ENCODE measurements at regions not wholly inside any gene's neighbourhood (a gene's known extent, or its start where the extent isn't known, plus 50 kb on each side); places are given as distances from the start of the nearest gene placed in this dataset.

DNA sequence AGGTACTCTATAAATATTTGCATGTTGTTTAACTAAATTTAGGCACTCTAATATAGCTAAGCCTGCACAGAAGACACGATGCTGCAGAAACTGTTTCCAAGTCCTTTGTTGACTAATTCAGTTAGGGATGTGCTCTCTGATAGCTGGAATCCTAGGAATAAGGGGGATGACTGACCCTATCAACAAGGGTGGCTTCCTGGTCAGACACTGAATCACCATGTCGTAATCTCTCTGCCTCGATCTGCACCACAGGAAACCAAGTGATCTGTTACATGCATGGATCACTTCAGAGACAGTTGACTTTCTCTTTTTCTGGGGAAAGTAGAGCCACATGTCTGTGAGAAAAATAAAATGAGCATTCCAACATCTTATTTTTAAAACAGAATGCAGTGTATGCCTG lies 169.1 kb downstream of the GUCY2F start:
- Mint-ChIP-seq H3K27me3 (no peaks in the 10 kb centered on the region), H3K9me3 (peaks cover 0 to 6% (median 4%) of the 10 kb centered on the region in 7 donors), H3K36me3 (no peaks in the 10 kb centered on the region), H3K4me3 (no peak overlapping the region), H3K4me1 (no peaks in the 10 kb centered on the region), H3K27ac (no peak overlapping the region)
- DNase-seq, result no peak
- no peak for ATAC-seq (ENCODE audit: low read depth in 2 of 2)

DNA sequence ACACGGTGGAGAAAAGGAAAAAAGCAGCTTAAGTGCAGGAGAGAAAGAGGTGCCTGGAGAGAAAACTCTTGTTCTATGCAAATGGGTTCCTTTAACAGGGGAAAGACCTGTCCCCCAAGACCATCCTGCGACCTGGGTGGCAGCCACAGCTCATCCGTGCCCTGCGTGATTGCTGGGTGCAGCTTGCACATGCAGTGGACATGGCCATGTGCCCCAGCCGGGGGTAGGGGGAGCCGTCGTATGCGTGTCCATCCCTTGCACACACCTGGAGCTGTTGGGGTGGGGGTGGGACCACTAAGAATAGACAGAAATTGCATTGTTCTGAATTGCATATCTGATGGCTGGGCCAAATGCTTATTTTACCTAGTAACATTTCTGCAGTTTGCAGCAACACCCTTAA lies 171.9 kb downstream of the GUCY2F start:
- Mint-ChIP-seq H3K4me1 (no peaks in the 10 kb centered on the region), H3K36me3 (no peaks in the 10 kb centered on the region), H3K27me3 (no peaks in the 10 kb centered on the region), H3K27ac (no peak overlapping the region), H3K9me3 (peaks cover 0 to 5% (median 0%) of the 10 kb centered on the region in 7 donors), H3K4me3 (no peak overlapping the region)
- ATAC-seq (ENCODE audit: low read depth in 2 of 2) (no peak), DNase-seq (no peak)

GRCh38 chrX:109301177-109301576 lies 180.7 kb downstream of the GUCY2F start:
- Mint-ChIP-seq H3K4me3 (no peak overlapping the region), H3K27me3 (no peaks in the 10 kb centered on the region), H3K36me3 (no peaks in the 10 kb centered on the region), H3K9me3 (peaks cover 0 to 1% (median 0%) of the 10 kb centered on the region in 7 donors), H3K27ac (no peak overlapping the region), H3K4me1 (no peaks in the 10 kb centered on the region)
- ATAC-seq (ENCODE audit: low read depth in 2 of 2), result no peak
- no peak for DNase-seq

DNA sequence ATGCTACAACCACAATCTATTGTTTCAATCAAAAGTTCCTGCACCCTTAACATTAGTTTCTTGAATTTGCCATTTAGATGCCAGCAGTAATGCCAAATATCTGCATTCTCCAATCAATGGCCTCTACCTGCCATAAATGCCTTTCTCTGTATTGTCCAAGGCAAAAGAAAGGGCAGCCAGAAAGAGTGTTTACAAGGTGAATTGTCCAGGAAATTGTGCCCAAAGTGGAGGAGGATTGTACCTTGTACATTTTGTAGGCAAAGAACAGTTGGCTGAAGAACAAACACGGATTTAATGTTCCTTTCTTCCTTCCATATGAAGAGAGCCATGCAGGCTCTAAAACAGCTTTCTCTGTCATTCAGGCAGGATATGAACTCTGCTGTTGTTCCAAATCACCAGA lies 181.5 kb downstream of the GUCY2F start:
- DNase-seq (no peak), ATAC-seq (ENCODE audit: low read depth in 2 of 2) (no peak)
- no peaks in the 10 kb centered on the region for H3K36me3 Mint-ChIP-seq
- peaks cover 0 to 1% (median 0%) of the 10 kb centered on the region in 7 donors for H3K9me3 Mint-ChIP-seq
- H3K27me3 Mint-ChIP-seq, result no peaks in the 10 kb centered on the region
- no peak overlapping the region for H3K27ac Mint-ChIP-seq
- H3K4me3 Mint-ChIP-seq, result no peak overlapping the region
- H3K4me1 Mint-ChIP-seq, result no peaks in the 10 kb centered on the region

DNA sequence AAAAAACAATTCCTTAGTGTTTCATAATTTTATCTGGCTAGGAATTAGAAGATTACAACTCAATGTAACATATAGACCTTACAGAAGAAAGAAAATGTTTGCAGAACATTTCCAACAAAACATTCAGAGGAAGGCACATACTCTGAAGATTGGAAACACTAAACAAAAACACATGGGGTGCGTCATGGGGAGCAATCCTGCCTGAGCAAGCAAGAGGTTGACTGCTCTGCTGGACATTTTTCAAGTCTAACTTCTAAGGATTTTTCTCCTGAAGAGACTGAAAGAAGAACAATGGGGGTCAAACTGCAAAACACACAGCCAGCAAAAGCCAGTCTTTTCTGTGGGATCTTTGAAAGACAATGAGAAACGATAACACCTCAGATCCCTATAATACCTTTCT lies 182.8 kb downstream of the GUCY2F start:
- H3K27me3 Mint-ChIP-seq, result no peaks in the 10 kb centered on the region
- no peak overlapping the region for H3K4me3 Mint-ChIP-seq
- peaks cover 0 to 1% (median 0%) of the 10 kb centered on the region in 7 donors for H3K9me3 Mint-ChIP-seq
- H3K27ac Mint-ChIP-seq, result no peak overlapping the region
- no peak for ATAC-seq (ENCODE audit: low read depth in 2 of 2)
- H3K36me3 Mint-ChIP-seq, result no peaks in the 10 kb centered on the region
- no peak for DNase-seq
- no peaks in the 10 kb centered on the region for H3K4me1 Mint-ChIP-seq

DNA sequence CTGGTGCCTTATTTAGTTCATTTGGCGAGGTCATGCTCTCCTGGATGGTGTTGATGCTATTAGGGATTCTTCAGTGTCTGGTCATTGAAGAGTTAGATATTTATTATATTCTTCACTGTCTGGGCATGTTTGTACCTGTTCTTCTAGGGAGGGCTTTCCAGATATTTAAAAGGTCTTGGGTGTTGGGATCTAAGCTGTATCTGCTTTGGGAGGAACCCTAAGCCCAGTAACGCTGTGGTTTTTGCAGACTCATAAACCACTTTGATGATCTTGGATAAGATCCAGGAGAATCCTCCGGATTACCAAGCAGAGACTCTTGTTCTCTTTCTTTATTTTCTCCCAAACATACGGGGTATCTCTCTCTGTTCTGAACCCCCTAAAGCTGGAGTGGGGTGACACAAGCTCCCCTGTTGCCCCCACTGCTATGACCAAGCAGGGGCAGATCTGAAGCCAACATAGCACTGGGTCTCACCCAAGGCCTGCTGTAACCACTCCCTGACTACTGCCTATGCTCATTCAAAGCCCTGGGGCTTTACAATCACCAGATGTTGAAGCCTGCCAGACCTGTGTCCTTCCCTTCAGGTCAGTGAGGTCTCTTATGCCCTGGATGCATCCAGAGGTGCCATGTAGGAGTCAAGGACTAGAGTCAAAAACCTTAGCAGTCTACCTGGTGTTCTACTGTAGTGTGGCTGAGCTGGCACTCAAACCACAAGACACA lies 187.6 kb downstream of the GUCY2F start:
- no peak for DNase-seq
- no peaks in the 10 kb centered on the region for H3K27me3 Mint-ChIP-seq
- no peak overlapping the region for H3K27ac Mint-ChIP-seq
- H3K36me3 Mint-ChIP-seq, result no peaks in the 10 kb centered on the region
- H3K4me1 Mint-ChIP-seq, result no peaks in the 10 kb centered on the region
- no peak for ATAC-seq (ENCODE audit: low read depth in 2 of 2)
- H3K9me3 Mint-ChIP-seq, result peaks cover 0 to 1% (median 0%) of the 10 kb centered on the region in 7 donors
- no peak overlapping the region for H3K4me3 Mint-ChIP-seq

GRCh38 chrX:109283870-109284269 lies 198.0 kb downstream of the GUCY2F start:
- H3K27me3 Mint-ChIP-seq, result no peaks in the 10 kb centered on the region
- no peaks in the 10 kb centered on the region for H3K36me3 Mint-ChIP-seq
- no peaks in the 10 kb centered on the region for H3K4me1 Mint-ChIP-seq
- no peak overlapping the region for H3K27ac Mint-ChIP-seq
- H3K9me3 Mint-ChIP-seq, result peaks cover 0 to 11% (median 3%) of the 10 kb centered on the region in 7 donors
- ATAC-seq (ENCODE audit: low read depth in 2 of 2) (no peak), DNase-seq (no peak)
- H3K4me3 Mint-ChIP-seq, result no peak overlapping the region

DNA sequence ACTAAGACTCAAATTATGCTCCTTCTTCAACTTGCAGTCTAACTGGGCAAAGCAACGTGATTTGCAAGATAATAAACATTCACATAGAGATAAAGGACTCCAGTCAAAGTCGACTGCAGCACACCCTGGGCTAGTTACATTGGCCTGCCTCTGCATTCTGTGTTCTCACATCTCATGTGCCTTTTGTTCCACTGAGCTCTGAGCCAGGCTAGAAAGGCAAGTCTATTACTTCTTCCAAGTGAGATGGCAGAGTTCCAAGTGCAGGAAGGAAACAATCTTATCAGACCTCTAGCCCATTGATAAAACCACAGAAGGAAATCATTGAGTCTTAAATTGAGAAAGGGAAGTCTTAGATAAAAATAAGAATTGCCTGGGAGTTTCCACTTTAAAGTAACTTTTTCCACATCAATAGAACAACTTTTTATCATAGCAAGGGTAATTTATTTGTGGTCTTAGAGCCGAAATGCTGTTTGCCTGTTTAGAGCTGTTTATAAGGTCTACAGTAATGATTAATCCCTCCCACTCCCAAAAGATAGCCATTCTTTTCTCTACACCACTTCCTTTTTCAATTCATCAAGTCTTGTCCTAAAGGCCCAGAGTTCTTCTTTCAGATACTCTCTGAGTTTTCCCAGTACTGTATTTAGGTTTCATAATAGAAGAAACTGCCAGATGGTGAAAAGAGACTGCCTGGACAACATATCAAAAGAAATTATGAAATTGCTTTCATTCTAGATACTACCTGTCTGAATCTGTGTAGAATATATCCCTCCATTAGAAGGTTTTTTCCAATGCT lies 200.2 kb downstream of the GUCY2F start:
- H3K27me3 Mint-ChIP-seq, result no peaks in the 10 kb centered on the region
- no peaks in the 10 kb centered on the region for H3K4me1 Mint-ChIP-seq
- no peaks in the 10 kb centered on the region for H3K36me3 Mint-ChIP-seq
- no peak for ATAC-seq (ENCODE audit: low read depth in 2 of 2)
- H3K9me3 Mint-ChIP-seq, result peaks cover 0 to 12% (median 0%) of the 10 kb centered on the region in 7 donors
- H3K4me3 Mint-ChIP-seq, result no peak overlapping the region
- DNase-seq, result no peak
- H3K27ac Mint-ChIP-seq, result no peak overlapping the region

- H3K36me3 Mint-ChIP-seq, result no peaks in the 10 kb centered on the region
- H3K9me3 Mint-ChIP-seq, result peaks cover 0 to 13% (median 4%) of the 10 kb centered on the region in 7 donors
- H3K4me3 Mint-ChIP-seq, result no peak overlapping the region
- no peaks in the 10 kb centered on the region for H3K4me1 Mint-ChIP-seq
- no peaks in the 10 kb centered on the region for H3K27me3 Mint-ChIP-seq
- no peak for ATAC-seq (ENCODE audit: low read depth in 2 of 2)
- no peak overlapping the region for H3K27ac Mint-ChIP-seq
- no peak for DNase-seq
Measured at GRCh38 chrX:109274806-109275205, 207.1 kb downstream of the GUCY2F start.

DNA sequence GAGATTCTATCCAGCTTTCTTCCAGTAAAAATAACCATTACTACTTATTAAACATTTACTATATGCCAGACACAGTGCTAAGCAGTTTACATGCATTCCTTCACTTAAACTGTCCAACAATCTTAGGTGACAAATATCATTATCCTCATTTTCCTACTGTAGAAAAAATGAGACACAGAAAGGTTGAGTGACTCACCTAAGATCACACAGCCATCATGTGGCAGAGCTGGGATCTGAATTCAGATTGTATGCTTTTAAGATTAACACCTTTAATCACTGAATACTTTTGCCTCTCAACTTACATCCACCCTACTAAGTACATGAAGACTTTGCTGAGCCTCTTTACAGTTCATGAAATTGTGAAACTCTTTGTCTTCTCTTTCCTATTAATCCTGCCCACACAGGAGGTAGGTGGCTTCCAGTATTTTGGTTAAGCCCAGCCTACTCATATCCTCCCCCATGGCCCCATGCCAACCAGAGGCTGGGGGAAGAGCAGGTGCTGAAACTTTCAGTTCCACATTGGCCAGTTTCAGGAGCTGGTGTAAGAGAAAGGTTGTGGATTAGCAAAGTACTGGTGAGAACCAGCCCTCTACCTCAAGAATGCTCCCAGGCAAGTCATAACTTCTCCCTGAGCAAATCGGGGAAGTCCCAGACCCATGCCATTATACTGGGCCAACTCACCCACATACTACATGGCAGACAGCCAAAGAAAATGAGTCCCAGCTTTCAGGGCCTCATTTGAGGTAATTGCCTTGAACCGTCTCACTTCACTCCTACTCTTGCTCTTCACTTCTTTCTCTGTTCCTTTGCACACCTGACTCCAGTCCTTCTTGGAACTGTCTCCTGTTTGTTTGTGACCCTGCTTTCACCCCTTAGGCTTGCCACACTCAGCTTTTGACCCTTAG lies 211.1 kb downstream of the GUCY2F start:
- Mint-ChIP-seq H3K27me3 (no peaks in the 10 kb centered on the region), H3K4me3 (no peak overlapping the region), H3K4me1 (no peaks in the 10 kb centered on the region), H3K27ac (no peak overlapping the region), H3K9me3 (peaks cover 0 to 5% (median 2%) of the 10 kb centered on the region in 7 donors), H3K36me3 (no peaks in the 10 kb centered on the region)
- ATAC-seq (ENCODE audit: low read depth in 2 of 2) (no peak), DNase-seq (no peak)

GRCh38 chrX:109268340-109268739 lies 213.5 kb downstream of the GUCY2F start:
- DNase-seq, result no peak
- Mint-ChIP-seq H3K27me3 (no peaks in the 10 kb centered on the region), H3K36me3 (no peaks in the 10 kb centered on the region), H3K4me3 (no peak overlapping the region), H3K27ac (no peak overlapping the region), H3K9me3 (peaks cover 0 to 9% (median 3%) of the 10 kb centered on the region in 7 donors), H3K4me1 (no peaks in the 10 kb centered on the region)
- ATAC-seq (ENCODE audit: low read depth in 2 of 2), result no peak

GRCh38 chrX:109266034-109266433 lies 215.9 kb downstream of the GUCY2F start:
- no peak for DNase-seq
- no peak for ATAC-seq (ENCODE audit: low read depth in 2 of 2)
- Mint-ChIP-seq H3K9me3 (peaks cover 0 to 18% (median 4%) of the 10 kb centered on the region in 7 donors), H3K4me3 (no peak overlapping the region), H3K36me3 (no peaks in the 10 kb centered on the region), H3K27me3 (no peaks in the 10 kb centered on the region), H3K4me1 (no peaks in the 10 kb centered on the region), H3K27ac (peak overlapping the region in 1 of 6 donors; percentile 50)

- Mint-ChIP-seq H3K36me3 (no peaks in the 10 kb centered on the region), H3K27me3 (no peaks in the 10 kb centered on the region), H3K4me1 (no peaks in the 10 kb centered on the region), H3K27ac (no peak overlapping the region), H3K9me3 (peaks cover 0 to 18% (median 3%) of the 10 kb centered on the region in 7 donors), H3K4me3 (no peak overlapping the region)
- ATAC-seq (ENCODE audit: low read depth in 2 of 2), result no peak
- DNase-seq, result no peak
Measured at GRCh38 chrX:109264878-109265277, 217.0 kb downstream of the GUCY2F start.
